ENCODE measurements at regions not wholly inside any gene's neighbourhood (a gene's known extent, or its start where the extent isn't known, plus 50 kb on each side); places are given as distances from the start of the nearest gene placed in this dataset.

GRCh38 chr9:81852820-81853219 is 75.4 kb upstream of the SPATA31D4 start:
- H4K20me1 ChIP-seq (ENCODE audit: insufficient read depth, low read length, poor library complexity, severe bottlenecking): no peaks in the 10 kb centered on the region
- H2AFZ ChIP-seq (ENCODE audit: low read length): no peak overlapping the region
- no peaks in the 10 kb centered on the region for H3K9me2 ChIP-seq (replicated peaks; ENCODE audit: low read depth, low read length)
- no peaks in the 10 kb centered on the region for H3K36me3 ChIP-seq (ENCODE audit: insufficient read depth, low read length)
- H3K27me3 ChIP-seq (ENCODE audit: insufficient read depth, low read length, poor library complexity, severe bottlenecking): no peaks in the 10 kb centered on the region
- H3K4me1 ChIP-seq (ENCODE audit: insufficient read depth, low read length, poor library complexity, severe bottlenecking): peaks cover 5% of the 10 kb centered on the region
- no peak overlapping the region for H3K4me2 ChIP-seq (ENCODE audit: low read depth, low read length, poor library complexity, severe bottlenecking)
- no peaks in the 10 kb centered on the region for H3K79me2 ChIP-seq (ENCODE audit: insufficient read depth, low read length)
- no peak overlapping the region for H3K4me3 ChIP-seq (ENCODE audit: low read length, poor library complexity, severe bottlenecking)
- TF ChIP-seq EZH2phosphoT487 (IDR thresholded peaks at IDR 0.05; ENCODE audit: borderline replicate concordance) (no peak), CTCF (conservative IDR thresholded peaks at IDR 0.05; ENCODE audit: low read length) (no peak)
- no peak overlapping the region for H3K9ac ChIP-seq (ENCODE audit: low read depth, low read length, poor library complexity, severe bottlenecking)
- H3K9me3 ChIP-seq (ENCODE audit: insufficient read depth, low read depth, low read length): no peaks in the 10 kb centered on the region
- no peaks in the 10 kb centered on the region for H3F3A ChIP-seq (ENCODE audit: low read depth)

GRCh38 chr9:81855538-81855937 is 72.7 kb upstream of the SPATA31D4 start:
- TF ChIP-seq CTCF (conservative IDR thresholded peaks at IDR 0.05; ENCODE audit: low read length) (no peak), EZH2phosphoT487 (IDR thresholded peaks at IDR 0.05; ENCODE audit: borderline replicate concordance) (no peak)
- Histone ChIP-seq H3K36me3 (ENCODE audit: insufficient read depth, low read length) (no peaks in the 10 kb centered on the region), H2AFZ (ENCODE audit: low read length) (no peak overlapping the region), H3K9ac (ENCODE audit: low read depth, low read length, poor library complexity, severe bottlenecking) (no peak overlapping the region), H3K79me2 (ENCODE audit: insufficient read depth, low read length) (no peaks in the 10 kb centered on the region), H3K9me3 (ENCODE audit: insufficient read depth, low read depth, low read length) (no peaks in the 10 kb centered on the region), H3K4me3 (ENCODE audit: low read length, poor library complexity, severe bottlenecking) (no peak overlapping the region), H3K27me3 (ENCODE audit: insufficient read depth, low read length, poor library complexity, severe bottlenecking) (no peaks in the 10 kb centered on the region), H3K4me2 (ENCODE audit: low read depth, low read length, poor library complexity, severe bottlenecking) (no peak overlapping the region), H3K4me1 (ENCODE audit: insufficient read depth, low read length, poor library complexity, severe bottlenecking) (no peaks in the 10 kb centered on the region), H3K9me2 (replicated peaks; ENCODE audit: low read depth, low read length) (no peaks in the 10 kb centered on the region), H4K20me1 (ENCODE audit: insufficient read depth, low read length, poor library complexity, severe bottlenecking) (no peaks in the 10 kb centered on the region), H3F3A (ENCODE audit: low read depth) (no peaks in the 10 kb centered on the region)

GRCh38 chr9:81858657-81859430 is 69.4 kb upstream of the SPATA31D4 start:
- Histone ChIP-seq H3K36me3 (ENCODE audit: insufficient read depth, low read length) (no peaks in the 10 kb centered on the region), H3F3A (ENCODE audit: low read depth) (no peaks in the 10 kb centered on the region), H3K27me3 (ENCODE audit: insufficient read depth, low read length, poor library complexity, severe bottlenecking) (no peaks in the 10 kb centered on the region), H3K9ac (ENCODE audit: low read depth, low read length, poor library complexity, severe bottlenecking) (no peak overlapping the region), H3K9me3 (ENCODE audit: insufficient read depth, low read depth, low read length) (no peaks in the 10 kb centered on the region), H2AFZ (ENCODE audit: low read length) (no peak overlapping the region), H3K4me3 (ENCODE audit: low read length, poor library complexity, severe bottlenecking) (no peak overlapping the region), H3K9me2 (replicated peaks; ENCODE audit: low read depth, low read length) (no peaks in the 10 kb centered on the region), H3K4me2 (ENCODE audit: low read depth, low read length, poor library complexity, severe bottlenecking) (no peak overlapping the region), H3K4me1 (ENCODE audit: insufficient read depth, low read length, poor library complexity, severe bottlenecking) (no peaks in the 10 kb centered on the region), H3K79me2 (ENCODE audit: insufficient read depth, low read length) (no peaks in the 10 kb centered on the region), H4K20me1 (ENCODE audit: insufficient read depth, low read length, poor library complexity, severe bottlenecking) (no peaks in the 10 kb centered on the region)
- TF ChIP-seq CTCF (conservative IDR thresholded peaks at IDR 0.05; ENCODE audit: low read length): no peak
- TF ChIP-seq EZH2phosphoT487 (IDR thresholded peaks at IDR 0.05; ENCODE audit: borderline replicate concordance): no peak

All from Loucy (cell line).